SK-MEL-5 (cell line): ENCODE measurements at regions not wholly inside any gene's neighbourhood (a gene's known extent, or its start where the extent isn't known, plus 50 kb on each side); places are given as distances from the start of the nearest gene placed in this dataset.

Source experiments
- DNase-seq: peaks from one replicate; pipeline ENCODE4 v3.0.0-alpha.2; 2016; ENCODE audit warnings: low read depth, low spot score
- in situ Hi-C: cut with HindIII; loops from 2 replicates; pipeline ENCODE4 v1.10.0; 2016; ENCODE audit warnings: low sequenced_read_pairs, high pct_unique_total_duplicates, low pct_unique_long_range_greater_than_20kb

- in situ Hi-C loops, result no loop called here
- no peak for DNase-seq
Observed at GRCh38 chr5:2619216-2619615, 132.3 kb downstream of the IRX2 start.

GRCh38 chr5:2617461-2617860, 134.0 kb downstream of the IRX2 start:
- DNase-seq, result no peak
- in situ Hi-C loops, result no loop called here

- no peak for DNase-seq
Observed at GRCh38 chr5:2615917-2616316, 135.6 kb downstream of the IRX2 start.

GRCh38 chr5:2614571-2614970, 136.9 kb downstream of the IRX2 start:
- DNase-seq, result no peak
- in situ Hi-C loops, result no loop called here

More at GRCh38 chr5:2615917-2616316, 135.6 kb downstream of the IRX2 start:
- in situ Hi-C loops, result no loop called here

- no peak for DNase-seq
- in situ Hi-C loops, result no loop called here
Observed at GRCh38 chr5:2611659-2612058, 139.8 kb downstream of the IRX2 start.

GRCh38 chr5:2610986-2611385, 140.5 kb downstream of the IRX2 start:
- DNase-seq, result no peak
- in situ Hi-C loops, result no loop called here

- no peak for DNase-seq
- in situ Hi-C loops, result no loop called here
Observed at GRCh38 chr5:2608391-2608790, 143.1 kb downstream of the IRX2 start.

GRCh38 chr5:2607598-2607997, 143.9 kb downstream of the IRX2 start:
- DNase-seq, result no peak
- in situ Hi-C loops, result no loop called here

- no peak for DNase-seq
- in situ Hi-C loops, result no loop called here
Observed at GRCh38 chr5:2603272-2603575, 148.3 kb downstream of the IRX2 start.

GRCh38 chr5:2602451-2603271, 148.8 kb downstream of the IRX2 start:
- DNase-seq, result no peak
- in situ Hi-C loops, result no loop called here

GRCh38 chr5:2598503-2598902, 153.0 kb downstream of the IRX2 start:
- DNase-seq, result no peak
- in situ Hi-C loops, result no loop called here

- no peak for DNase-seq
- in situ Hi-C loops, result no loop called here
Observed at GRCh38 chr5:2594701-2595100, 156.8 kb downstream of the IRX2 start.

- in situ Hi-C loops, result no loop called here
- DNase-seq, result no peak
Observed at GRCh38 chr5:2592766-2593165, 158.7 kb downstream of the IRX2 start.

GRCh38 chr5:2591777-2592453, 159.6 kb downstream of the IRX2 start:
- in situ Hi-C loops, result no loop called here
- no peak for DNase-seq

GRCh38 chr5:2588850-2589501, 162.5 kb downstream of the IRX2 start:
- in situ Hi-C loops, result no loop called here
- no peak for DNase-seq

GRCh38 chr5:2587189-2588031, 164.1 kb downstream of the IRX2 start:
- no peak for DNase-seq
- in situ Hi-C loops, result no loop called here

- in situ Hi-C loops, result no loop called here
- DNase-seq, result no peak
Observed at GRCh38 chr5:2586016-2586715, 165.3 kb downstream of the IRX2 start.
